HG03575 (cell line): ENCODE measurements at regions not wholly inside any gene's neighbourhood (a gene's known extent, or its start where the extent isn't known, plus 50 kb on each side); places are given as distances from the start of the nearest gene placed in this dataset.
"Not testable (repeated sequence)": the region's sequence is repeated elsewhere in the genome, so short reads cannot be mapped to it uniquely, and the experiment has no call there.

Experiments
- ATAC-seq: cut with Tn5 transposase; IDR thresholded peaks from one replicate; pipeline ENCODE4 v1.9.1; 2021; ENCODE audit not compliant: unreplicated experiment, insufficient number of reproducible peaks, low FRiP score; ENCODE audit errors: extremely low read depth

DNA sequence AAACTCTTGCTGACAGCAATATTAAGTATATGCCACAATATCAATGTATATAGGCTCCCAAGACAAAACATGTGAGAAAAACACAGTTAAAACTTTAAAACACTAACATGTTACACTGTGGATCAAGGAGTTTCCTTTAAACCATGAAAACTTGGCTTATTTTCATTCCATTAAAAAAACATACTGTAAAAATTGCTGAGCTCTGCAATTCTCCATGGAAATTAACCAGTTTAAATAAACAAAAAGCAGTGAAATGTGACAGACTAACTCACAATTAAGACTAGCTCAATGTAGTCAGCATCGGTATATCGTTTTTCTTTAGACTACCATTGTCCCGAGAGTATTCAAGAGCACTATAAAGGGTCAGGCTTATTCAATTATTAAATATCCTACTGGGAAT, 930.5 kb upstream of the SLITRK1 start:
- no peak for ATAC-seq

GRCh38 chr13:84812078-84812477, 929.8 kb upstream of the SLITRK1 start:
- no peak for ATAC-seq

DNA sequence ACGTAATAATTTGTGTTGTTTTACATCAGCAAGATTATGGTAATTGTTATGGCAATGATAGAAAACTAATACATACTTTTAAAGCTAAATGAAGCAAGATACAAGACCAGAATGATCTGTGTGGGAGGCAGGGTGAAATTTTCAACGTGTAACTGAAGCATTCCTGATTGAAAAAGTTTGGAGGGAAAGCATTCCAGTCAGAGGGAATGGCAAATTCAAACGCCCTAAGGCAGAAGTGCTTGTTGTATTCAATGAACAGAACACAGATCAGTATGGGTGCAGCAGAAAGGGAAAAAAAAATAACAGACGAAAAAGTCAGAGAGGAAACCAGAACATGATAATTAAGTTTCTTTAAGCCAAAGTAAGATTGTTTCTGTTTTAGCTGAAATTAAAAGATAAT, 928.5 kb upstream of the SLITRK1 start:
- no peak for ATAC-seq

DNA sequence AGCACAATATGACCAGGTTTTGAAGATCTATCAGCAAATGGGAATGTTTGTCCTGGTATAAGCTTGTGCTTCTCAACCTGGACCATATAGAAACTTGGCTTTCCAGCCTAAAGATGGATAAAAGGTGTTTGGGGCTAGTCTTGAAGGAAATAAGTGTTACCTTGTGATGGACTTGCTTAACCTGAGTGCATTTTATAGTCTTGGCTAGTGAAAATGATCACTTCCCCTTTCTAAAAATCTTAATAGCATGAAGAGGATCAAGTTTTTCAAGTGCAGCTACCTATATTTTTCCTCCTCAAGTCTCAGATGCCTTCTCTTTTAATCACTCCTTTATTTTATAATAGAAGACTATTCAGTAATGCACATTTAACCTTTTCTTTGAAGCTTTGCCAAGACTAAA, 919.8 kb upstream of the SLITRK1 start:
- no peak for ATAC-seq

- no peak for ATAC-seq
These were observed 902.3 kb upstream of the SLITRK1 start for GRCh38 chr13:84784443-84785153.

GRCh38 chr13:84777316-84777715, 895.0 kb upstream of the SLITRK1 start:
- ATAC-seq = no peak

GRCh38 chr13:84776593-84776992, 894.3 kb upstream of the SLITRK1 start:
- ATAC-seq = no peak

GRCh38 chr13:84775920-84776319, 893.6 kb upstream of the SLITRK1 start:
- ATAC-seq = not testable (repeated sequence)

DNA sequence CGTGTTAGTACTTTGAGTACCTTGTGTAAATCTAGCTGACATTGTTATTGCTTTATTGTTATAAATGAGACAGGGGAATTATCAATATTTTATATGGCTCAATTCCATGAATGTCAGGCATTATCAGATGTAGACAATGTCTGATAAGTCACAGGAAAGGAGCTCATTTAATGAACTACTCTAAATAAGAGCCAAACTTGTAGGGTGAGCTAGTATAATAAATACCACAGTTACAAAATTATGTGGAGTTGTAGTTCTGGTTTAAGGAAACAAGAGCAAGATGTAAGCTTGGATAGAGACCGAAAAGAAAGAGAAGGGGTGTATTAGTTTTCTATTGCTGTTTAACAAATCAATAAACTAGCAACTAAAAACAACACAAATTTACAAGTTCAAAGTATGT, 891.8 kb upstream of the SLITRK1 start:
- no peak for ATAC-seq

- no peak for ATAC-seq
These were observed 878.7 kb upstream of the SLITRK1 start for GRCh38 chr13:84760956-84761355.

DNA sequence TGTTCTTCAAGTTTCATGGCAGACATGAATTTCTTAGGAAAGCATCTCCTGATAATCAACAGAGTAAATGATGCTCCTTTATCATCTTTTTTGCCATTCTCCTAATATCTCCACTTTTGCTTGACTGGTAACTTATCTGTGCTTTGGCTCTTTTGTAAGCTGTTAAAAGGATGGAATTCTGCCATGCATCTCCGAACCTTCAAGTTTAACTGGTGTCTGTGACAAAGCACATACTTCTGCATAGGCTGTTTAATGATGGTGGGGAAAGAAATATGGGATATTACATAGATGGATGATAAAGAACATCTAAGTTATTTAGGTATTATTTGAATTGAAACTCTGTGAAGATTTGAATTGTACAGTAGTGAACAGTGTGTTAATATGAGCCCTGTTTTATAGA, 866.9 kb upstream of the SLITRK1 start:
- no peak for ATAC-seq

- ATAC-seq = no peak
These were observed 862.8 kb upstream of the SLITRK1 start for GRCh38 chr13:84745051-84745551.

GRCh38 chr13:84744203-84744602, 861.9 kb upstream of the SLITRK1 start:
- no peak for ATAC-seq

- ATAC-seq = no peak
These were observed 859.0 kb upstream of the SLITRK1 start for GRCh38 chr13:84741253-84741652.

DNA sequence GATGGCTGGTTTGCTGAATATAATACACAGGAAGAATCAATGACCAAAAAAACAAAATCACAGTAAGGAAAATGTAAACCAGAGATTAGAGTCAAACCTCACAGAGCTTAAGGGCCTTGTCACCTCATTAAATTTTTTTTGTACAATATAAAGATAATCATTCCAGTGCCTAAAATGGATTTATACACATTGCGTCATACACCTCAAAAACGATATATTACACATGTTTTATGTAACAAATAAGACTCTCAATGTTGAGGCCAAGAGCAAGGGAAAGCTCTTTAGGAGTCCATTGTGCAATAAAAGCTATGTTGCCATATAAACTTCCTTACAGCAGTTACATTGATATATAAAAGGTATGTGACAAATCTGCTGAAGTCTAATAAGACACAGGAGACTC, 856.7 kb upstream of the SLITRK1 start:
- ATAC-seq = no peak

DNA sequence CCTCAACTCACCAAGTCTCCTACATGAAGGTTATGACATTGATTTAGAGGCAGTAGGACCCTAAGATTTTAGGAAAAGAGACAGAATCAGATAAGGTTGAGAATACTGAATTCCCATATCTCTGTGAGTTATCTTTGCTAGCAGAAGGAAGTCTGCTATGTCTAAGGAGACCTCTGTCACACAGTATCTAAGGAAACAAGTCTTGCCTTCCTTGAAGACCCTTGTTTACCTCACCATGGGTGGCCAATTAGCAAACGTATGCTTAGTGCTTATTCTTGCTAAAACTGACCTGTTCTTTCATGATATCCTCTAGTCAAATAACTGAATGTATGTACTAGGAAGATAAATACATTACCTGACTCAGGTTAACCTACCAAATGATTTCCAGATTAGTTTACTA, 855.4 kb upstream of the SLITRK1 start:
- no peak for ATAC-seq

DNA sequence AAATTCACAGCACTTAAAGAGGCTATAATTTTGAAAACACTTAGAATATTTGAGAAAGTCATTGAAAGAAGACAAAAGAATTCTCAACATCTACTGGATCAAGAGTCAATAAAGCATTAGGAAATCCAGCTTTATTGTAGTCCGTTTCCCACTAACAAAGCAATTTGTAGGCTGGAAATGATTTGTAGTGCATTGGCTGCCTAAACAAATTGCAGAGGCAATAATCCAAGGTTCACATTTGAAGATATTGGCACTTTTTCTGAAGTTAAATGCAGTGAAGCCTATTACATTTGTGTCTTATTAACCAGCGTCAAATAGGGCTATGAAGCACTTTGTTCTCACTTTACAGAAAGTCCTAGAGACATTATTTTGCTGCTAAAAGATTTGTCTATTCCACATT, 848.1 kb upstream of the SLITRK1 start:
- ATAC-seq = no peak

DNA sequence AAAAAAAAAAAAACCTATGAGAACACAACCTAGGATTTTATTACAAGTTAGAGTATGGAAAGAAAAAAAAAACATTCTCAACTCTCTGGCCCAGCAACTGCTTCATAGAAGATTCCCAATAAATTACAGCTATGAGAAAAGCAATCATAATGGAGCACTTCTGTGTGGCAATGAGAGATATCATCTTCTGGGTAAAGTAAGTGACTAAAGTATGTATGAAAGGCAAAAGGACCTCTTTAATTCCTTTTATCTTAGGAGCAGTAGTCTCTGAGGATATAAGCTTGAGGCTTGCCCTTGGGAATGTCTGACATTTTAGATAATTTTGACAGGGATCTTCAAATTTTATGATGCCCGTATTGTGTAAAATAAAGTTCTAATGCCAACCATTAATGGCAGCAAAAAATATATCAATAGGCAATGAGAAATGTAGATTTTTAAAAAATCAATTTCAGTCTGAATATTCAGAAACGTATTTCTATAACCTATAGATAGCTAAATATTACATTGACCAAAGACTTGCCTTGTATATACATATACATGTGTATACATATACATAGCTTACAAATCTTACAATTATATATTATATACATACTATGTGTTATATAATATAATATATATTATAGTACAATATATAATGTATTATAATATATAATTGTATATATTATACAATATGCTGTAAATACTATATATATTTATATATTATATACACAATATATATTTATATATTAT, 823.9 kb upstream of the SLITRK1 start:
- ATAC-seq = no peak

- ATAC-seq = no peak
These were observed 819.9 kb upstream of the SLITRK1 start for GRCh38 chr13:84702174-84702573.

GRCh38 chr13:84697591-84697990, 815.3 kb upstream of the SLITRK1 start:
- ATAC-seq = not testable (repeated sequence)
